Activated CD8-positive, alpha-beta memory T cell treated with anti-CD3 and anti-CD28 coated beads for 36 hours (primary cell): ENCODE measurements at regions not wholly inside any gene's neighbourhood (a gene's known extent, or its start where the extent isn't known, plus 50 kb on each side); places are given as distances from the start of the nearest gene placed in this dataset.

Source experiments
- CTCF ChIA-PET: fragments of 350-600 bp; sonication (Branson Sonifier 250); formaldehyde crosslinking; loops from one replicate; lab custom pipeline; 2021; ENCODE audit warnings: antibody characterized with exemption; lab: Charles Lee
- POLR2A ChIA-PET: fragments of 350-600 bp; sonication (Branson Sonifier 250); formaldehyde crosslinking; loops from one replicate; lab custom pipeline; 2021; ENCODE audit warnings: antibody characterized with exemption; lab: Charles Lee

DNA sequence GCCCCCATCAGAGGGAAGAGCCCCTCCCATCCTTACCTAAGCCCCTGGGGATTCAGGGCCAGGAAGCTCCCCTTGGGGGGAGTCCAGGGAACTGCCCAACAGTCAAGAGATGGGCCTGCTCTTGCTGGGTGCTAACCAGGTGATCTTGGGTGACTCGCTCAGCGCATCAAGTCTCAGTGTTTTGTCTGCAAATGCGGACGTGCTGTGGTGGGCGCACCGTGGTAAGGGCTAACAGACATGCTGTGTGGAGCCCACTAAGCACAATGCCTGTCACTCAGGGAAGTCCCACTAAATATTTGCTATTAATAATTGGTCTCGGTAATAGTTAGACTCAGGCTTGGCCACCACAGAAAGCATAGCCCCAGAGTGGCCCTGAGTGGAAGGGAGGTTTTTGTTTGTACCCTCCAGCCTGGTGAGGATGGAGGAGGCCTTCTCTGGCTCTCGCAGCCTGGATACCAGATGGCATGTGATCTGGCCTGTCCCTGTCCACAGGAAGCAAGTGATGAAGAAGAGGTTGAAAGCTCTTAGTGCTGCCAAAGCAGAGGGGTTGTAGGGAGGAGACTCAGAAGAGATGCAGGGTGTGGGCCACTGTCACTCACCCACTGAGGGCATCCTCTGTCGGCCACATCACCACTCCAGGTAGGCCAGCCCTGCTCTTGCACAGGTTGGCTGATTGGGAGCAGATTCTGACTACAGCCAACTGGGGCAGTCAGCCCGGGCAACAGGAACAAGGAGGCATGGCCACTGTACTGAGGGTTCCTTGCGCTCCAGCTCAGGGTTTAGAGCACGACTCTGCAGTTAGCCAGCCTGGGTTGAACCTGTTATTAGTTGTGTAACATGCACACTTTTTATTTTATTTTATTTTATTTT lies 69.8 kb upstream of the KSR1 start:
- CTCF ChIA-PET, result interaction anchor here (0.8 to 9.6 kb wide), 2 partner anchors 184 to 215 kb away, joined by 3 to 78 read pairs; no protein-coding TSS in a partner anchor
- POLR2A ChIA-PET, result no interaction called here

DNA sequence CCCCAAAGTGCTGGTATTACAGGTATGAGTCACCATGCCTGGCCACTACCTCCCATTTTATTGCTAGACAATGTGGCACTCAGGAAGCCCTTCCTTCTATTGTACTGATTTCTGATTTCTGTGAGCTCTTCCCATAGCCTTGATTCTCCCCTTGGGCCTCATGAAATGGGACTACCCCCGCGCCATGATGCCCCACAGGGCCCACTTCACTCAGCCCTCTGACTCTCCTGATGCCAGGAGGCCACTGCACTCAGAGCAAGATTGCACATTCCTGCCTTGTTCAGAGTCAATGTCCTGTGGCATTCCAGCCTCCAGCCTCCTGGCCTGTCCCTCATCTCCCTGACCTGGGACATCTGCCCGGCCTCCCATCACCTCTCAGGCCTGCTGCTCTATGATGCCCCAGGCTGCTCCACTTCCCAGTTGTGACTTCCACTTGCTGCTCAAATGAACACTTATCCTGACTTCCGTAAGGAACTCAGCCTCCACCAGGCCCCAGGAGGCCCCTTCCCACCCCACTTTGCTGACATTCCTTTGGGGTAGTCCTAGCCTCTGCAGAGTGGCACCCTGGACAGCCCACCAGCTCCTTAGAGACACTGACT lies 66.6 kb upstream of the KSR1 start:
- ChIA-PET CTCF (interaction anchor here (0.6 to 2.0 kb wide), 4 partner anchors 10 to 210 kb away, joined by 3 to 6 read pairs (median 3); no protein-coding TSS in a partner anchor), POLR2A (interaction anchor here (0.6 kb wide), 1 partner anchor 132 kb away, joined by 6 read pairs; no protein-coding TSS in a partner anchor)

DNA sequence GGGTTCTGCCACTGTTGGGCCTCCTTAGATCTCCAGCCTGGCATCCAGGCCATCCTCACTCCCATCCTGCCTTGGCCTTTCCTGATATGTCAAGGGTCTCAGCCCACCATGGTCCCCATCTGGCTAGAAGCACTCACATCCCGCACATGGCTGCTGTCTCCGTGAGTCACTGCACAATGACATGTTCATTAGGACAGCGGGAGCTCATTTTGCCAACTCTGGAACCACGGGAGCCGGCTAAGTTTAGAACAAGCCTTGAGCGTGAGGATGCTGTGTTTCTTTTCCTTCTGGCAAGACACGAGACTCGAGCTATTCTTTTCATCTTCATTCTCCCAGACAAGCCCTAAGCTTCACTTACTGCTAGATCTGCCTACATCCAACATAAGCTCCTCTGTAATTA lies 65.7 kb upstream of the KSR1 start:
- POLR2A ChIA-PET, result no interaction called here
- CTCF ChIA-PET, result no interaction called here

DNA sequence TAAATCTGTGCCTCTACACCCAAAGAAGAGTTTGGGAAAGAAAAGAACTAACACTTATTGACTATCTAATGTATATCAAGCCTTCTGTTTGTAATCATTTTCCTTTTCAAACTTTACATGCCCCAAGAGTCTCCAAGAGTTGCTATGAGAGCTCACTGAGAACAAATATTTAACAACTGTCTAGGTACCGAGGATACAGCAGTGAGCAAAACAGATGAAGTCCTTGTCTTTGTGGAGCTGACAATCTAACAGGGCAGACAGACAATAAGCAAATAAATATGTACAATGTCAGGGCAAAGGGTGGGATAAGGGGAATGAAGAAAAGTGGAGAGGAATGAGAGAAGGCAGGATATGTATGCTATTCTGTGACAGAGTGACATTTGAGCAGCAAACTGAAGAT lies 64.8 kb upstream of the KSR1 start:
- ChIA-PET POLR2A (no interaction called here), CTCF (no interaction called here)

DNA sequence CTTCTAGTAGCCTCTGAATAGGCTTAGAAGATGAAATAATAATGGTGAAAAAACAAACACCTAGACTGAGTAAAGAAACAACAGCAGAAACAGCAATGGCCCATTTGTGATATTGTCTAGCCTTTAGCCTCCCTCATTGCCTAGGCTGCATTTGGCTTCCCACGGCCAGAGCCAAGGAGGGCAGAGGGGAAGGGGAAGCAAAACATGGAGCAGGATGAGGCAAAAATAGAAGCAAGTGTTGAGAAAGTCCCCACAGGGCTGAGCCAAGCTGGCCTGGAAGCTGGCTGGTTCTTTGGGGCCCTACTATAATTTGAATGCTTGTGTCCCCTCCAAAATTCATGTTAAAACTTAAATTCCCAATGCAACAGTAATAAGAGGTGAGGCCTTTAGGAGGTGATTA lies 60.2 kb upstream of the KSR1 start:
- ChIA-PET CTCF (no interaction called here), POLR2A (no interaction called here)

- CTCF ChIA-PET, result no interaction called here
- POLR2A ChIA-PET, result no interaction called here
Measured at GRCh38 chr17:27396941-27397340, 59.3 kb upstream of the KSR1 start.

DNA sequence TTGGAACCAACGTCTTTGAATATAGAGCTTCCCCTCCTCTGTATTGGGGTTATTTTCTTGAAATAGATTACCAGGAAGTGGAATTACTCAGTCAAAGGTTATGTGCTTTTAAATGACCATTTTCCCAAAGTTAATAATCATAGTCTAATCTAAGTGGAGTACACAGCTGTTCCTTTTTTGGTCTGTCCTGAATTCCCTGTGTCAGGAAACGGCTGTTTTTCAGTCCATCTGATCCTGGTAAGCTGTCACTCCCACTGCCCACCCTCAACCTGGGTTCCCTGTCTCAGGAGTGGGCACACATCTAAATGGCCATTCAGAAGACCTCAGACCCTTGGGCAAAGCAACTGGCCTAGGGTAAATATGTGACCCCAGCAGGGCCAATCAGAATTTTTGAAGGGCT lies 57.6 kb upstream of the KSR1 start:
- ChIA-PET CTCF (no interaction called here), POLR2A (no interaction called here)

- CTCF ChIA-PET, result no interaction called here
- POLR2A ChIA-PET, result no interaction called here
Measured at GRCh38 chr17:27400991-27401390, 55.3 kb upstream of the KSR1 start.

DNA sequence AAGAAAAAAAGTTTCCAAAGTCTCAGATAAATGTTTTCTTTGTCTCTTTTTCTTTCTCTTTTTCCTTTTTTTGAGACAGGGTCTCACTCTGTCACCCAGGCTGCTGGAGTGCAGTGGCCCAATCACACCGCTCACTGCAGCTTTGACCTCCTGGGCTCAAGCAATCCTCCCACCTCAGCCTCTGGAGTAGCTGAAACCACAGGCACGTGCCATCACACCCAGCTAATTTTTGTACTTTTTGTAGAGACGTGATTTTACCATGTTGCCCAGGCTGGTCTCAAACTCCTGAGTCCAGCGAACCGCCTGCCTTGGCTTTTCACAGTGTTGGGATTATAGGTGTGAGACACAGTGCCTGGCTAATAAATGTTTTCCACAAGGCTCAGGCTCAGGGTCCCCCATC lies 53.3 kb upstream of the KSR1 start:
- ChIA-PET POLR2A (no interaction called here), CTCF (no interaction called here)

- ChIA-PET POLR2A (no interaction called here), CTCF (no interaction called here)
Measured at GRCh38 chr17:27403480-27404005, 52.7 kb upstream of the KSR1 start.

DNA sequence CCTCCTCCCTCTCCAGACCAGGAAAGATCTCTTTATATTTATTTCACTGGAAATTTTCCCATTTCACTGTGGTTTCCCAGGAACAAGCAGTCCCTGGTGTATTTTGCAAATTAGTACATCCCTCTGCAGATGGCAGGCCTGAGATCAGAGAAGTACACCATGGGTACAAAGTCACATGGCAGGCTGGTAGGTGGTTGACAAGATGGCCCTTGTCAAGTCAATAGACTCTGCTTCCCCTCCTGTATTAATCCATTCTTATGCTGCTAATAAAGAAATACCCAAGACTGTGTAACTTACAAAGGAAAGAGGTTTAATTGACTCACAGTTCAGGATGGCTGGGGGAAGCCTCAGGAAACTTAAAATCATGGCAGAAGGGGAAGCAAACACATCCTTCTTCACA lies 51.6 kb upstream of the KSR1 start:
- ChIA-PET POLR2A (no interaction called here), CTCF (no interaction called here)
